ENCODE measurements at regions not wholly inside any gene's neighbourhood (a gene's known extent, or its start where the extent isn't known, plus 50 kb on each side); places are given as distances from the start of the nearest gene placed in this dataset.

DNA sequence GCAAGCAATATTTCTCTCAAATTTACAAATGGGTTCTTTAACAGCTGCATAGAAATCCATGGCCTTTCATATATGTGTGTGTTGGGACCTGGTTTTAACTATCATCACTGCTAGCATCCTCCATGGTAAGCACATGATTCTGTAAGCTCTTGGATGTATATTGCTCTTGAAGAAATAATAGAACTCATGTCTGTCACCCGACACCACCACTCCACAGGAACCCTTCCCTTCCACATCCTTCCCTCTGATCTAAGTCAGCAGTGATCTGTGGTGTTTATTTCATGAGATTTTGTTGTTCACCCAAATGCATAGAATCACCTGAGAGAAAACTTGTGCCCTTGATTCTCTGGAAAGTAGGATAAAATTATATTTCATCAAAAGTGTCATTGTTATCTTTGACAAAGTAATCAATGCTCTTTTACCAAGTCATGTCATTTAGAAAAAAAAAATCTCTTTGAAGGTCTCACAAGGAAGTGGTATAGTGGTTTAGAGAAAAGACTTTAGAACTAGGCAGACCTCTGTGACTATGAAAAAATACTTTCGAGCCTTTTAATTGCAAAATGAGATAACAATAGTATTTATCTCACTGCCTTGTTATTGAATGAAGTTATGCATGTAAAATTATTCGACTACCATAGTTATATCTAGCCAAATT lies 649.8 kb upstream of the SLC35B3 start:
- Mint-ChIP-seq H3K4me3 (no peak overlapping the region), H3K9me3 (peaks cover 0 to 8% (median 0%) of the 10 kb centered on the region in 8 donors), H3K27me3 (no peaks in the 10 kb centered on the region), H3K36me3 (no peaks in the 10 kb centered on the region), H3K4me1 (no peaks in the 10 kb centered on the region), H3K27ac (no peak overlapping the region)
- H3K9me3 ChIP-seq (ENCODE audit: control insufficient read depth in 1 of 2, low read length in 2 of 2) = no peaks in the 10 kb centered on the region
- H3K27ac ChIP-seq (ENCODE audit: low read depth, low read length) = no peak overlapping the region
- ChIA-PET CTCF (ENCODE audit: partially characterized antibody) (no interaction called here), POLR2A (ENCODE audit: partially characterized antibody) (no interaction called here)
- DNase-seq = no peak
- H3K4me1 ChIP-seq (ENCODE audit: insufficient read depth, low read length) = no peaks in the 10 kb centered on the region
- no peaks in the 10 kb centered on the region for H3K27me3 ChIP-seq (ENCODE audit: insufficient read depth, low read length)
- intact Hi-C loops (cut with micrococcal nuclease) = no loop called here
- no peaks in the 10 kb centered on the region for H3K36me3 ChIP-seq (ENCODE audit: insufficient read depth, low read length)
- H3K4me3 ChIP-seq (ENCODE audit: low read length in 2 of 2) = no peak overlapping the region

- Histone ChIP-seq H3K4me3 (ENCODE audit: low read length in 2 of 2) (no peak overlapping the region), H3K27me3 (ENCODE audit: insufficient read depth, low read length) (no peaks in the 10 kb centered on the region), H3K36me3 (ENCODE audit: insufficient read depth, low read length) (no peaks in the 10 kb centered on the region), H3K4me1 (ENCODE audit: insufficient read depth, low read length) (no peaks in the 10 kb centered on the region), H3K9me3 (ENCODE audit: control insufficient read depth in 1 of 2, low read length in 2 of 2) (no peaks in the 10 kb centered on the region), H3K27ac (ENCODE audit: low read depth, low read length) (no peak overlapping the region)
- Mint-ChIP-seq H3K27ac (no peak overlapping the region), H3K36me3 (no peaks in the 10 kb centered on the region), H3K4me3 (no peak overlapping the region), H3K4me1 (no peaks in the 10 kb centered on the region), H3K27me3 (no peaks in the 10 kb centered on the region), H3K9me3 (peaks cover 0 to 4% (median 0%) of the 10 kb centered on the region in 8 donors)
- ChIA-PET CTCF (ENCODE audit: partially characterized antibody) (no interaction called here), POLR2A (ENCODE audit: partially characterized antibody) (no interaction called here)
- no peak for DNase-seq
- intact Hi-C loops (cut with micrococcal nuclease) = no loop called here
Observed at GRCh38 chr6:9083108-9083507, 647.8 kb upstream of the SLC35B3 start.

DNA sequence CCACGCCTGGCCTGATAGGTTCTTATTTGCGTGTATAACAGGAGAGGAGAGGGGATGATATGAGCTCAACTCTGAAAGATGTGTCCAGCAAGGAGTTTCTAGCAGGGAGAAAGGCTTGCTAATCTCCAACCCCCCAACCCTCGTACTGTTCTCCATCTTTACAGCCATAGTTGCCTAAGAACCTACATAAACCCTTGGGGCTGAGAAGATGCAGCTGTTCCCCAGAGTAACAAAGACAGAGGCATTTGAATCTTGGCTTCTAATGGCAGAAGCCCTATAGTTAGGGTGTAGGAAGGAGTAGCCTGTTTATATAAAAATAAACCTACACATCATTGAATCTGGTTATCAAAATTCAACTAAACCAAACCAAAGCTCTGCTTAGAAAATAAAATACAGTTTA lies 631.4 kb upstream of the SLC35B3 start:
- Mint-ChIP-seq H3K27ac (no peak overlapping the region), H3K36me3 (no peaks in the 10 kb centered on the region), H3K4me1 (no peaks in the 10 kb centered on the region), H3K9me3 (peaks cover 0 to 5% (median 2%) of the 10 kb centered on the region in 8 donors), H3K4me3 (no peak overlapping the region), H3K27me3 (no peaks in the 10 kb centered on the region)
- no peaks in the 10 kb centered on the region for H3K27me3 ChIP-seq (ENCODE audit: insufficient read depth, low read length)
- CTCF ChIA-PET (ENCODE audit: partially characterized antibody) = no interaction called here
- no peak for DNase-seq
- no peaks in the 10 kb centered on the region for H3K4me1 ChIP-seq (ENCODE audit: insufficient read depth, low read length)
- POLR2A ChIA-PET (ENCODE audit: partially characterized antibody) = no interaction called here
- no peak overlapping the region for H3K4me3 ChIP-seq (ENCODE audit: low read length in 2 of 2)
- intact Hi-C loops (cut with micrococcal nuclease) = no loop called here
- no peaks in the 10 kb centered on the region for H3K36me3 ChIP-seq (ENCODE audit: insufficient read depth, low read length)
- no peaks in the 10 kb centered on the region for H3K9me3 ChIP-seq (ENCODE audit: control insufficient read depth in 1 of 2, low read length in 2 of 2)
- H3K27ac ChIP-seq (ENCODE audit: low read depth, low read length) = no peak overlapping the region

GRCh38 chr6:9064156-9064555 lies 628.8 kb upstream of the SLC35B3 start:
- H3K9me3 Mint-ChIP-seq = peaks cover 0 to 5% (median 2%) of the 10 kb centered on the region in 8 donors
- no peak overlapping the region for H3K4me3 ChIP-seq (ENCODE audit: low read length in 2 of 2)
- intact Hi-C loops (cut with micrococcal nuclease) = no loop called here
- no peaks in the 10 kb centered on the region for H3K27me3 Mint-ChIP-seq
- H3K36me3 Mint-ChIP-seq = no peaks in the 10 kb centered on the region
- no peak overlapping the region for H3K27ac ChIP-seq (ENCODE audit: low read depth, low read length)
- no peaks in the 10 kb centered on the region for H3K4me1 ChIP-seq (ENCODE audit: insufficient read depth, low read length)
- no peaks in the 10 kb centered on the region for H3K36me3 ChIP-seq (ENCODE audit: insufficient read depth, low read length)
- H3K27ac Mint-ChIP-seq = no peak overlapping the region
- POLR2A ChIA-PET (ENCODE audit: partially characterized antibody) = no interaction called here
- CTCF ChIA-PET (ENCODE audit: partially characterized antibody) = no interaction called here
- no peaks in the 10 kb centered on the region for H3K9me3 ChIP-seq (ENCODE audit: control insufficient read depth in 1 of 2, low read length in 2 of 2)
- DNase-seq = no peak
- no peak overlapping the region for H3K4me3 Mint-ChIP-seq
- no peaks in the 10 kb centered on the region for H3K4me1 Mint-ChIP-seq
- no peaks in the 10 kb centered on the region for H3K27me3 ChIP-seq (ENCODE audit: insufficient read depth, low read length)

DNA sequence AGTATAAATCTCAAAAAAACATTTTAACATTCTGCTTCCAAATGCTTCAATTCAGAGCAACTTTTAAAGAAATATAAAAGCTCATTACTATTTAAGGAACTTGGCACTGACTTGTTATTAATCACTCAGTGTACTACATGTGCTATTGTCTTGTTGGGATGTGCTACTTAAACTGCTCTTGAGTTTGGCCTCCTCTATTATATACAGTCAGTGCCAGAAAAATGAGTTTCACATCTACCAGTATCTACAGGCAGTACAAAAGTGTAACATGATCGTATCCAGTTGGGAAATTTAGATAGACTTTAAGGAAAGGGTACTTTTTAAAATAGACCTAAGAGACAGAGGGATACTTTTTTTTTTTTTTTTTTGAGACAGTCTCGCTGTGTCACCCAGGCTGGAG lies 627.3 kb upstream of the SLC35B3 start:
- POLR2A ChIA-PET (ENCODE audit: partially characterized antibody) = no interaction called here
- Histone ChIP-seq H3K27me3 (ENCODE audit: insufficient read depth, low read length) (no peaks in the 10 kb centered on the region), H3K36me3 (ENCODE audit: insufficient read depth, low read length) (no peaks in the 10 kb centered on the region), H3K4me1 (ENCODE audit: insufficient read depth, low read length) (no peaks in the 10 kb centered on the region), H3K9me3 (ENCODE audit: control insufficient read depth in 1 of 2, low read length in 2 of 2) (no peaks in the 10 kb centered on the region), H3K4me3 (ENCODE audit: low read length in 2 of 2) (no peak overlapping the region), H3K27ac (ENCODE audit: low read depth, low read length) (no peak overlapping the region)
- Mint-ChIP-seq H3K27me3 (no peaks in the 10 kb centered on the region), H3K27ac (no peak overlapping the region), H3K4me3 (no peak overlapping the region), H3K9me3 (peaks cover 0 to 3% (median 1%) of the 10 kb centered on the region in 8 donors), H3K36me3 (no peaks in the 10 kb centered on the region), H3K4me1 (no peaks in the 10 kb centered on the region)
- CTCF ChIA-PET (ENCODE audit: partially characterized antibody) = no interaction called here
- DNase-seq = no peak
- intact Hi-C loops (cut with micrococcal nuclease) = no loop called here

GRCh38 chr6:9057937-9058336 lies 622.6 kb upstream of the SLC35B3 start:
- Mint-ChIP-seq H3K36me3 (no peaks in the 10 kb centered on the region), H3K27ac (no peak overlapping the region), H3K27me3 (no peaks in the 10 kb centered on the region), H3K9me3 (peaks cover 0 to 4% (median under 1%) of the 10 kb centered on the region in 8 donors), H3K4me1 (no peaks in the 10 kb centered on the region), H3K4me3 (no peak overlapping the region)
- POLR2A ChIA-PET (ENCODE audit: partially characterized antibody) = no interaction called here
- no peaks in the 10 kb centered on the region for H3K9me3 ChIP-seq (ENCODE audit: control insufficient read depth in 1 of 2, low read length in 2 of 2)
- no peak overlapping the region for H3K4me3 ChIP-seq (ENCODE audit: low read length in 2 of 2)
- H3K4me1 ChIP-seq (ENCODE audit: insufficient read depth, low read length) = no peaks in the 10 kb centered on the region
- no peaks in the 10 kb centered on the region for H3K36me3 ChIP-seq (ENCODE audit: insufficient read depth, low read length)
- H3K27me3 ChIP-seq (ENCODE audit: insufficient read depth, low read length) = no peaks in the 10 kb centered on the region
- intact Hi-C loops (cut with micrococcal nuclease) = no loop called here
- H3K27ac ChIP-seq (ENCODE audit: low read depth, low read length) = no peak overlapping the region
- CTCF ChIA-PET (ENCODE audit: partially characterized antibody) = no interaction called here
- DNase-seq = no peak

DNA sequence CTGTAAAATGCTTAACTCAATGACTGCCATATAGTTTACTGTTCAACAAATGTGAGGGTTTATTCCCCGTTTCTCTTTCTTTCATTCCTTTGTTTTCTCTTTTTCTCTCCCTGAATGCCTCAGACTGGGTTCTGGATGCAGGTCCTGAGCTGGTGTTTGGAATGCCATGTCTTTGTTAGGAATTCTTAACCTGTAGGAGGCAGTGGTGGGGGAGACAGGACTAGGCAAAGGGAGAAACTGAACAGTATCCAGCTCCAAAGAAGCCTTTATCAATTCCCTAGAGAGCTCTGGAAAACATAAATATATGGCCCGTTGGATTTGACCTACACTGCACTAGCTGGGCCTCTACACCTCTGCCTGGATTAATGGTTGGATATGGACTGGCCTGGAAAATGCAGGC lies 621.2 kb upstream of the SLC35B3 start:
- DNase-seq = no peak
- Histone ChIP-seq H3K27ac (ENCODE audit: low read depth, low read length) (no peak overlapping the region), H3K4me1 (ENCODE audit: insufficient read depth, low read length) (no peaks in the 10 kb centered on the region), H3K36me3 (ENCODE audit: insufficient read depth, low read length) (no peaks in the 10 kb centered on the region), H3K4me3 (ENCODE audit: low read length in 2 of 2) (no peak overlapping the region), H3K9me3 (ENCODE audit: control insufficient read depth in 1 of 2, low read length in 2 of 2) (no peaks in the 10 kb centered on the region), H3K27me3 (ENCODE audit: insufficient read depth, low read length) (no peaks in the 10 kb centered on the region)
- H3K9me3 Mint-ChIP-seq = peaks cover 0 to 4% (median 0%) of the 10 kb centered on the region in 8 donors
- H3K4me3 Mint-ChIP-seq = no peak overlapping the region
- no peaks in the 10 kb centered on the region for H3K27me3 Mint-ChIP-seq
- intact Hi-C loops (cut with micrococcal nuclease) = no loop called here
- H3K27ac Mint-ChIP-seq = no peak overlapping the region
- H3K4me1 Mint-ChIP-seq = no peaks in the 10 kb centered on the region
- POLR2A ChIA-PET (ENCODE audit: partially characterized antibody) = no interaction called here
- CTCF ChIA-PET (ENCODE audit: partially characterized antibody) = no interaction called here
- H3K36me3 Mint-ChIP-seq = no peaks in the 10 kb centered on the region

- Histone ChIP-seq H3K27ac (ENCODE audit: low read depth, low read length) (no peak overlapping the region), H3K4me1 (ENCODE audit: insufficient read depth, low read length) (no peaks in the 10 kb centered on the region), H3K27me3 (ENCODE audit: insufficient read depth, low read length) (no peaks in the 10 kb centered on the region), H3K36me3 (ENCODE audit: insufficient read depth, low read length) (no peaks in the 10 kb centered on the region), H3K4me3 (ENCODE audit: low read length in 2 of 2) (no peak overlapping the region), H3K9me3 (ENCODE audit: control insufficient read depth in 1 of 2, low read length in 2 of 2) (no peaks in the 10 kb centered on the region)
- Mint-ChIP-seq H3K4me1 (no peaks in the 10 kb centered on the region), H3K36me3 (peaks cover 0 to 3% of the 10 kb centered on the region in 2 donors), H3K4me3 (no peak overlapping the region), H3K9me3 (peaks cover 4 to 10% (median 4%) of the 10 kb centered on the region in 8 donors), H3K27me3 (no peaks in the 10 kb centered on the region), H3K27ac (no peak overlapping the region)
- ChIA-PET POLR2A (ENCODE audit: partially characterized antibody) (no interaction called here), CTCF (ENCODE audit: partially characterized antibody) (no interaction called here)
- no peak for DNase-seq
- intact Hi-C loops (cut with micrococcal nuclease) = no loop called here
Observed at GRCh38 chr6:9044426-9044825, 609.1 kb upstream of the SLC35B3 start.
